Naive B cell (primary cell): ENCODE measurements at regions not wholly inside any gene's neighbourhood (a gene's known extent, or its start where the extent isn't known, plus 50 kb on each side); places are given as distances from the start of the nearest gene placed in this dataset.

Source experiments
- ATAC-seq, 2 donors: fragments of 150-1000 bp; cut with Tn5 transposase; 2 replicates each; pipeline ENCODE4 v1.10.0; 2021; ENCODE audit warnings: low read depth in 2 of 2, mild to moderate bottlenecking in 2 of 2, moderate library complexity in 2 of 2
- DNase-seq: peaks from one replicate; pipeline ENCODE4 v3.0.0; 2022
- H3K27ac Mint-ChIP-seq, 6 donors: one replicate each; pipeline ENCODE4 v1.8.0; 2020 to 2022; ENCODE audit warnings: mild to moderate bottlenecking in 6 of 6, mixed read lengths in 6 of 6, moderate library complexity in 5 of 6, inconsistent platforms in 2 of 6
- H3K27me3 Mint-ChIP-seq, 3 donors: one replicate each; pipeline ENCODE4 v1.8.0; 2021 to 2022; ENCODE audit warnings: mixed read lengths in 3 of 3, mild to moderate bottlenecking in 1 of 3
- H3K36me3 Mint-ChIP-seq, 2 donors: one replicate each; pipeline ENCODE4 v1.8.0; 2020 to 2022; ENCODE audit warnings: mixed read lengths in 2 of 2, inconsistent platforms in 1 of 2, mild to moderate bottlenecking in 1 of 2
- H3K4me1 Mint-ChIP-seq, 3 donors: one replicate each; pipeline ENCODE4 v1.8.0; 2020 to 2022; ENCODE audit warnings: mixed read lengths in 3 of 3, inconsistent platforms in 1 of 3, mild to moderate bottlenecking in 1 of 3, moderate library complexity in 1 of 3
- H3K4me3 Mint-ChIP-seq, 8 donors: one replicate each; pipeline ENCODE4 v1.8.0; 2020 to 2022; ENCODE audit warnings: mild to moderate bottlenecking in 8 of 8, mixed read lengths in 8 of 8, moderate library complexity in 8 of 8, inconsistent platforms in 2 of 8
- H3K9me3 Mint-ChIP-seq, 7 donors: one replicate each; pipeline ENCODE4 v1.8.0; 2020 to 2022; ENCODE audit warnings: mixed read lengths in 7 of 7, mild to moderate bottlenecking in 5 of 7, inconsistent platforms in 2 of 7, moderate library complexity in 1 of 7

DNA sequence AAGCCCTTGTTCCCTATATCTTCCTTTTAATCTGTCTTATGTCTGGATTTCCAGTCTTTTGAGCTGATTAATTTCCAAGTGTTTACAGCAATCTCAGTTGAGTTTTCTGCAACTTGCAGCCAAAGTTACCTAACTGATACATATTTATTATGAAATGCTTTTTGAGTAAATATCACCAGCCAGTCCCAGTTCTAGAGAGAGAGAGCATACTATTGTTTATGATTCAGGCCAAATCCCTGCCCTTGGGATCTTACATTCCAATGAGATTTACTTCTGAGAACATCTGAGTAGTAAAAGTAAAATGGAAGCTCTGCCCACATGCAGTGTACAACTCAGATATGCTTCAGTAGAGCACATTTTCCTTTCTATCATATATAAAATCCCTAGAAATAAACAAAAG lies 661.7 kb downstream of the KCTD16 start:
- no peak overlapping the region for H3K27ac Mint-ChIP-seq
- H3K9me3 Mint-ChIP-seq: peaks cover 0 to 12% (median 2%) of the 10 kb centered on the region in 7 donors

DNA sequence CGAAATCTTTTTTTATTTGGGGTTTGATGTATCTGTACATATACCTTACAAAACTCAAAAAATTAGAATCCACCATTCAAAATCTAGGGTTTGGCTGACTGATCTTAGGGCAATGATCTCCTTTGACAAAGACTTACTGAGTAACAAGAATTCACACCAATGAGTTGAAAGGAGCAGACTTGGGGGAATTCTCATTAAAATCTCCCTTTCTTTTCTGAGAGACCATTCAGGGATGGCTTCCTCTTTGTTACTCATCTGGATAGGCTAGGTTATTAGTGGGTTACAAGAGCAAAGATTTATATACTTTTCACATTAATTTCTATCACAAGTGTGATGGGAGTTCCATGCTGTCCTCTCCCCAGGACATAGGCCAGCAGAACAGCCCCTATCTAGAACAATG lies 661.0 kb downstream of the KCTD16 start:
- H3K27ac Mint-ChIP-seq: no peak overlapping the region
- H3K36me3 Mint-ChIP-seq: no peaks in the 10 kb centered on the region
- DNase-seq: no peak
- H3K4me3 Mint-ChIP-seq: no peak overlapping the region
- no peak for ATAC-seq
- peaks cover 0 to 3% (median 0%) of the 10 kb centered on the region in 3 donors for H3K4me1 Mint-ChIP-seq
- peaks cover 0 to 12% (median 4%) of the 10 kb centered on the region in 7 donors for H3K9me3 Mint-ChIP-seq
- H3K27me3 Mint-ChIP-seq: peaks cover 6 to 12% (median 8%) of the 10 kb centered on the region in 3 donors

More for the DNA sequence above, 661.7 kb downstream of the KCTD16 start:
- H3K27me3 Mint-ChIP-seq: peaks cover 6 to 12% (median 8%) of the 10 kb centered on the region in 3 donors
- no peaks in the 10 kb centered on the region for H3K36me3 Mint-ChIP-seq
- no peak for DNase-seq
- H3K4me3 Mint-ChIP-seq: no peak overlapping the region
- H3K4me1 Mint-ChIP-seq: peaks cover 0 to 3% (median 0%) of the 10 kb centered on the region in 3 donors
- ATAC-seq: no peak

DNA sequence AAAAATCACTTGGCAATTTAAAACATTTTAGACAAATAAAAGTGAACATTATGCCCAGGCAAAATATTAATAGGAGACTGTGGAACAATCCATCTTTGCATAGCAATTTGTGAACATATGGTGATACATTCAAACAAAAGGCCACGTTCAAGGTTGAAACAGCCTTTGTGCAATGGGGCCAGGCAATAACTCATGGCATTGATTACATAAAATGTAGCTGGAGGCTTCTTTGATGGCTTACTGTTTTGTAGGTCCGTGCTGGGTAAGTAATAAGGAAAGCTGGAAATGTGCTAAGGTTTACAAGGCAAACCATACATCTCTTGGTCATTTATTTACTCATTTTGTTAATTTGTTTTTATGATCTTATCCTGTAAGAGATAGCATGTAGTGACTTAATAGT lies 651.8 kb downstream of the KCTD16 start:
- H3K4me3 Mint-ChIP-seq: no peak overlapping the region
- no peak for DNase-seq
- no peaks in the 10 kb centered on the region for H3K4me1 Mint-ChIP-seq
- H3K27me3 Mint-ChIP-seq: no peaks in the 10 kb centered on the region
- no peak overlapping the region for H3K27ac Mint-ChIP-seq
- no peaks in the 10 kb centered on the region for H3K36me3 Mint-ChIP-seq
- ATAC-seq: no peak
- H3K9me3 Mint-ChIP-seq: peaks cover 0 to 4% (median 0%) of the 10 kb centered on the region in 7 donors

DNA sequence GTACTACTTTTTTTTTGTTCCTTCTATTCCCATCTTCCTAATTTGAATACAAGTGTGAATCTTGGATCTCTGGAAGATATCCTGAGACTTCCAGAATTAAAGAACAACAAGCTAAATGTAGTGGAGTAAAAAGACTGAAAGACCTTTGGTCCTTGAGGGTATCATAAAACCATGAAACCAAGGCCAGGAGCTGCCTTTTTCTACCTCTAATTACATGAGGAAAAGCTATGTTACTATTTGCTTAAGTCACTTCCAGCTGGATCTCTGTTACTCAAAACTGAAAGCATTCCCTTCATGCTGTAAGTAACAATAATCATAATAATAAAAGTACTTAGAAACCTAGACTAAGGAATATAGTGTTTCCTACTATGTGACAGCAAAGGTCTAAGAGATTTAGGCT lies 649.6 kb downstream of the KCTD16 start:
- DNase-seq: no peak
- no peak for ATAC-seq
- Mint-ChIP-seq H3K4me1 (no peaks in the 10 kb centered on the region), H3K27ac (no peak overlapping the region), H3K4me3 (no peak overlapping the region), H3K9me3 (peaks cover 0 to 13% (median 0%) of the 10 kb centered on the region in 7 donors), H3K27me3 (no peaks in the 10 kb centered on the region), H3K36me3 (no peaks in the 10 kb centered on the region)

DNA sequence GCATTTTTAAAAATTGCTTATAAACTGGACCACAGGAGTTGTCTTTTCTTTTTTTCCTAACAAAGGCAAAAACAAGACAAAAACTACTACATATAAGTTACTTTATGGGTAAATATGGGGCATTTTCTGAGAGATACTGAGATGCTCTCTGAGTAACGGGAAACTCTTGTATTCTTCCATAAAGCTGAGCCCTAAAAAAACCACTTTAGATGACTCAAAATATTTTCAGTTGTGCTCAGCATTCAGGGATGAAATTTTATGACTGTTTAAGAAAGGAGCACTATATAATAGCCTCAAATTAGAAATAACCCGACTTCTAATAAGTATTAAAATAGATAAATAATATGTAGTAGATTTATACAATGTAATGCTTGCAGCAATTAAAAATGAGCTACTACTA lies 644.5 kb downstream of the KCTD16 start:
- no peak overlapping the region for H3K4me3 Mint-ChIP-seq
- H3K27ac Mint-ChIP-seq: no peak overlapping the region
- ATAC-seq (no peak), DNase-seq (no peak)
- H3K27me3 Mint-ChIP-seq: no peaks in the 10 kb centered on the region
- no peaks in the 10 kb centered on the region for H3K4me1 Mint-ChIP-seq
- H3K9me3 Mint-ChIP-seq: peaks cover 0 to 13% (median 0%) of the 10 kb centered on the region in 7 donors
- no peaks in the 10 kb centered on the region for H3K36me3 Mint-ChIP-seq

DNA sequence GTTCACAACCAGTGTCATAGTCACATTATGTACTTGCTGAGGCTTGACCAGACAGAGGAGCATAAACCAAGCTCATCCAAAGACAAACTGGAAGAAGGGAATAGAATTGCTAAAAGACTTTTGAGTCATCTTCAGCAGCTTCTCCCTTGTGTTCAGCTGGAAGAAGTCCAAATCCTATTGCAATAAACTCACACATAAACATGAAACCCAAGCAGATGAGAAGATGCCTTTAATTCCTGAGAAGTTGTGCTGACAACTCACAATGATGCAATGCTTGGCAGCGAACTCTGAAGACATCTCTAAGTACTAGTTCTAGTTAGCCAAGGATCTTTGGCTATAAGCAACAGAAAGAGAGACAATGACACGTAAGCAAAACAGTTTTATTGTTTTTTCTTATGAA lies 642.1 kb downstream of the KCTD16 start:
- Mint-ChIP-seq H3K9me3 (peaks cover 0 to 13% (median 0%) of the 10 kb centered on the region in 7 donors), H3K4me3 (no peak overlapping the region), H3K4me1 (no peaks in the 10 kb centered on the region), H3K36me3 (no peaks in the 10 kb centered on the region), H3K27me3 (no peaks in the 10 kb centered on the region), H3K27ac (no peak overlapping the region)
- ATAC-seq: no peak
- DNase-seq: no peak

DNA sequence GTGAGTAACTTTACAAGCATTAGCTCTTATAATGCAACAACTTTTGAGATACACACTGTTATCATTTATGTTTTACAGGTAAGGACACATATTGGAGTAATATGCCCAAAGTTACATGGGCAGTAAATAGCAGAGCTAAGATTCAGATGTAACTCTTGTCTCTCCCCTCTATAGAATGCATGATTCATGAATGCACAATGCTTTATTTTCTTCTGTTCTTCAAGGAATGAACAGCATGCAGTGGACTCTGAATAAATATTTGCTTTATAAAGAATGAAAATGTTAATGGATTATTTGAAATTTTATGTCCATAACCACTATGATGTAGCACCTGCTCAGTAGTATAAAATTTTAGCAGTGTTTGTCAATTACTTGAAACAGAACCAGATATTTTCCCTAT lies 629.5 kb downstream of the KCTD16 start:
- DNase-seq (no peak), ATAC-seq (no peak)
- Mint-ChIP-seq H3K4me1 (no peaks in the 10 kb centered on the region), H3K9me3 (no peaks in the 10 kb centered on the region), H3K4me3 (no peak overlapping the region), H3K27ac (no peak overlapping the region), H3K36me3 (no peaks in the 10 kb centered on the region), H3K27me3 (peaks cover 0 to 4% (median 0%) of the 10 kb centered on the region in 3 donors)

DNA sequence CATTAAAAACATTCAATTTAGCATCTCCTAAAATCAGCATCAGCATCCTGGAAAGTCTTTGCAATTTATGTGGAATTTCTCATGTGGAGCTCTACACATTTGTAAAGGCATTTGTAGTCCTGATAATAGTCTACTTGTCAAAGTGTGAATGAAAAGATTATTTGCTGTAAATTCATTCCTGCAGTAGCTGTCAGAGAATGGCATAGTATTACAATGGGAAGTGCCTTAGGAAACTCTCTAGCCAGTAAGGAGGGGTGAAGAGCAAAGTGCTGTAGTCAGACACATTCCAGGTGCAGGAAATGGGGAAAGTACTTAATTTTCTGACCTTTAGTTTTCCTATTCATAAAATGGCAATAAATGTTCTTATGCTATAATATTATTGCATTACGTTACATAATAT lies 627.9 kb downstream of the KCTD16 start:
- Mint-ChIP-seq H3K36me3 (no peaks in the 10 kb centered on the region), H3K27me3 (peaks cover 0 to 4% (median 0%) of the 10 kb centered on the region in 3 donors), H3K4me1 (no peaks in the 10 kb centered on the region), H3K9me3 (peaks cover 0 to 4% (median 0%) of the 10 kb centered on the region in 7 donors), H3K4me3 (no peak overlapping the region), H3K27ac (no peak overlapping the region)
- no peak for DNase-seq
- no peak for ATAC-seq

DNA sequence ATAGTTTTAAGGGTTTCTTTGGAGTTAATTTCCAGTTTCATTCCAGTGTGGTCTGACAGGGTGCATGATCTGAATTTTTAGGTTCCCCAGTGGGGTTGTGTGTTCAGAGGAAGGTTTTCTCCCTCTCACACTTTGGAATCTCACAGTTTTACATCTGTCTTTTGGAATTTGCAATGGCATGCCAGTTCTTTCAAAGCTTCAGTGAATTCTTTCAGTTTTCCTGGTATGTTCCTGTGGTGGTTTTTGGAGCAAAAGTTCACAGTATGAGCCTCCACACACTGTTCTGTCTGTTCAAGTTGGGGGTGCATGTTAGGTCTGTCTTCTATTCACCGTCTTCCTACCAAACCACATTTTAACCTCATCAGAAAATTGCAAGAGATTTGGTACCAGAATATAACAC lies 624.2 kb downstream of the KCTD16 start:
- no peaks in the 10 kb centered on the region for H3K27me3 Mint-ChIP-seq
- H3K27ac Mint-ChIP-seq: no peak overlapping the region
- ATAC-seq: no peak
- DNase-seq: no peak
- no peaks in the 10 kb centered on the region for H3K4me1 Mint-ChIP-seq
- H3K36me3 Mint-ChIP-seq: no peaks in the 10 kb centered on the region
- H3K9me3 Mint-ChIP-seq: peaks cover 0 to 19% (median 4%) of the 10 kb centered on the region in 7 donors
- H3K4me3 Mint-ChIP-seq: no peak overlapping the region

DNA sequence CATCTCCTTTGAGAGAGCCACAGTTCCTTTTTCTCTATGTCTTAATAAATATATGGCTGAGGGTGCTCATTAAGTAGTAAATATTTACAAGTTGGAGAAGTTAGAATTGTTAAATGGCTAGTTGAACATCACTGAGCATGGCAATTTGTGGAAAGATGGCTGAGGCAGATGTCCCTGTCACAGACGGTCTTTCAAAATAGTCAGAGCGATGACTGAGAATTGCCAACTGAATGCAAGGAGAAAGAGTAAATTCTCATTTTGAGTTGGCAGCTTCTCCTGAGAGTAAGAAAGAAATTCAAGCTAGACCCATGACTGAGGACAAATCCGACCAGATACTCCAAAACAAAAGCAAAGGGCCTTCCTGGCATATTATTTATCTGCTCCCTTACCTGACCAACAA lies 617.9 kb downstream of the KCTD16 start:
- no peak for ATAC-seq
- Mint-ChIP-seq H3K9me3 (peaks cover 0 to 19% (median 4%) of the 10 kb centered on the region in 7 donors), H3K4me3 (no peak overlapping the region), H3K36me3 (no peaks in the 10 kb centered on the region), H3K27ac (no peak overlapping the region), H3K27me3 (peaks cover 0 to 5% (median 0%) of the 10 kb centered on the region in 3 donors), H3K4me1 (no peaks in the 10 kb centered on the region)
- no peak for DNase-seq

DNA sequence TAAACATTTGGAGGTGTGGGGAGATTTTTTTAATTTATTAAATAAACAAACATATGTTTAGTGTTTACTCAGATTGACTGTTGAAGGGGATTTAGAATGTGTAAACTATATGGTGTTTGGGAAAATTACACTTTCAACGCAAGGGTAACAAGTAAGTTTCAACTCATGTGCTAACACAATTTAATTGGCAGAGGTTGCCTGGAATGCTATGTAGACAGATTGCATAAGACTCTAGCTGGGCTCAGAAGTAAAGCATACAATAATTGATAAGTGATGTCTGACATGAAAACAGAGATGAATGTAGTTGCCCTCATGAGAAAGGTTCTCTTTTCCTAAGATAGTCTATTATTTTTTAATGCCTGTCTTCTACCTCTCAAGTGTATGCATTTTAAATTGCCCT lies 617.4 kb downstream of the KCTD16 start:
- Mint-ChIP-seq H3K36me3 (no peaks in the 10 kb centered on the region), H3K27ac (no peak overlapping the region), H3K9me3 (peaks cover 0 to 18% (median 3%) of the 10 kb centered on the region in 7 donors), H3K4me3 (no peak overlapping the region), H3K27me3 (peaks cover 0 to 5% (median 0%) of the 10 kb centered on the region in 3 donors), H3K4me1 (no peaks in the 10 kb centered on the region)
- ATAC-seq (no peak), DNase-seq (no peak)

DNA sequence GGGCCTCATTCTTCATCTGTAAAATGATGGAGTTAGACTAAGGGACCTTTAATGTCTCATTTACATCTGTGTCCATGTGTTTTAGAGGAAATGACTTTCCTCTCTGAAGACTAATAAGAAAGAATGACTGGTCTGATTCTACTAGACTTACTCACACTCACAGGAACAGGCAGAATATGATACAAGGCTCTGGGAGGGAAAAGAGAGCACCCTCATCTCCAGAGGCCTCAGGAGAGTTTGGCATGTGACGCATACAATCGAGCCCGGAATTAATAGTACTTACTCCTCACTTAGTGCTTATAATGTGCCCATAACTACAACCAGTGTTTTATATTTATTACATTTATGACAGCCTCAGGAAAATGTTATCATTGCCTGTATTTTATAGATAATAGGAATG lies 608.7 kb downstream of the KCTD16 start:
- Mint-ChIP-seq H3K27ac (no peak overlapping the region), H3K36me3 (no peaks in the 10 kb centered on the region), H3K4me3 (peak overlapping the region in 1 of 8 donors; percentile 69), H3K27me3 (peaks cover 4 to 9% (median 6%) of the 10 kb centered on the region in 3 donors), H3K9me3 (peaks cover 0 to 3% (median 0%) of the 10 kb centered on the region in 7 donors), H3K4me1 (no peaks in the 10 kb centered on the region)
- DNase-seq (no peak), ATAC-seq (no peak)

DNA sequence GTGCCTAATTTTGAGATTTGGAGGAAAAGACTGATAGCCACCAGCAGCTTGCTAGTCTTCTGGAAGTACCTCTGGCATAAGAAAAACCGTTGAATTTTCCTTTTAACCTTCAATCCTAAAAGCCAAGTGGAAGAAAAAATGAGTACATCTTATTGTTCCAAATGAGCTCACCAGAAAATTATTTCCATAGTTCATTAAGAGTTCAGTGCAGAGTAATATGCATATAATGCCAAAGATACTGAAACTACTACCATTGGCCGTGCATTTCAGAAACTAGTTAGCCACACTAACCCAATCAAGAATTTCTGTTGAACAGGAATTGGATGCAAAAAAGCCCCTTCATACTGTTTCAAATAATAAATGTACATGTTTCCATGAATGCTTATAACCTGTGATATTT lies 607.9 kb downstream of the KCTD16 start:
- H3K9me3 Mint-ChIP-seq: no peaks in the 10 kb centered on the region
- ATAC-seq (no peak), DNase-seq (no peak)
- no peak overlapping the region for H3K4me3 Mint-ChIP-seq
- H3K36me3 Mint-ChIP-seq: no peaks in the 10 kb centered on the region
- no peak overlapping the region for H3K27ac Mint-ChIP-seq
- H3K4me1 Mint-ChIP-seq: no peaks in the 10 kb centered on the region
- peaks cover 4 to 9% (median 6%) of the 10 kb centered on the region in 3 donors for H3K27me3 Mint-ChIP-seq

DNA sequence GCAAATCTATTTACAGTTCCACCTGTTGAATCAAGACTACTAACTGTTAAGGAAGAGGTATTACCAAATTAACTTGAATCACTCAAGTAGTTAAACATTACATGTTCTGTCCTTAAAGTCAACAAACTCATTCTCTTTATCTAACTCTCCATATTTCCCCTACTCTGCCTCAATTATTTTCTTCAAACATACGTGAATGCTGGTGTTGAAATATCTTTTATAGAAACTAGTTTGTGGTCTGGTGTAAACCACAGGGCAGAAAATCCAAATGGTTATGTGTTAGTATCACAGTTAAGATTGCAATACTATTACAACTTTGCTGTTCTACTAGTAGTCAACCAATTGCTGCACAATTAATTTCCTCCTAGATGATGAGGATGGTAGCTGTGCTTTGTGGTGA lies 603.5 kb downstream of the KCTD16 start:
- H3K36me3 Mint-ChIP-seq: no peaks in the 10 kb centered on the region
- no peaks in the 10 kb centered on the region for H3K4me1 Mint-ChIP-seq
- no peak overlapping the region for H3K27ac Mint-ChIP-seq
- H3K4me3 Mint-ChIP-seq: no peak overlapping the region
- DNase-seq (no peak), ATAC-seq (no peak)
- peaks cover 0 to 6% (median 0%) of the 10 kb centered on the region in 3 donors for H3K27me3 Mint-ChIP-seq
- no peaks in the 10 kb centered on the region for H3K9me3 Mint-ChIP-seq

DNA sequence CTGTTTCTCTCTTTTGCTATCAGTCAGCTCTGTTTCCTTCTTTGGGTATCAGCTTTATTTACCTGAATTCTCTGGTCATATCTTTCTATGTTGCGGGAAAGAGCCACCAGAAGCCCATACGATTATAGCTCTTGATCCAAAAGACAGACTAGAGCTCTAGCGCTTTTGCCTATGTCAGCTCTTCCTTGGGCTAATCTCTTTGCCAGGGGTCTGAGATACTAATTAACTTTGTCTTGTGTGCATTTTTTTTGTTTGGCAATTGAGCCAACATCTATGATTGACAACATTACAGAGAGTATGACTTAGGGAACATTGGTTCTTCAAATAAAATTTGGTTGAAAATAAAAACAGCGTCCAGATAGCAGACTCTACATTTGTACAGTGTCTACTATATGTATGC lies 603.0 kb downstream of the KCTD16 start:
- Mint-ChIP-seq H3K27ac (no peak overlapping the region), H3K4me3 (no peak overlapping the region), H3K27me3 (no peaks in the 10 kb centered on the region), H3K9me3 (no peaks in the 10 kb centered on the region), H3K36me3 (no peaks in the 10 kb centered on the region), H3K4me1 (no peaks in the 10 kb centered on the region)
- ATAC-seq: no peak
- no peak for DNase-seq
